AG09309 (cell line): ENCODE measurements at regions not wholly inside any gene's neighbourhood (a gene's known extent, or its start where the extent isn't known, plus 50 kb on each side); places are given as distances from the start of the nearest gene placed in this dataset.

Source experiments
- DNase-seq: peaks from one replicate; pipeline ENCODE4 v3.0.0-alpha.2; 2010; ENCODE audit warnings: low read depth
- H3K4me3 ChIP-seq: 2 replicates; pipeline ENCODE4 v1.5.1; 2011; ENCODE audit warnings: mild to moderate bottlenecking, low read depth, low read length, moderate library complexity; ENCODE audit not compliant: control insufficient read depth
- TF ChIP-seq, protein P1 (sequence below): IDR thresholded peaks from 2 replicates; pipeline ENCODE4 v1.5.1; 2011; ENCODE audit warnings: mild to moderate bottlenecking, low read depth, low read length, inconsistent platforms; ENCODE audit not compliant: insufficient read depth, control insufficient read depth; ENCODE audit errors: missing control alignments

DNA sequence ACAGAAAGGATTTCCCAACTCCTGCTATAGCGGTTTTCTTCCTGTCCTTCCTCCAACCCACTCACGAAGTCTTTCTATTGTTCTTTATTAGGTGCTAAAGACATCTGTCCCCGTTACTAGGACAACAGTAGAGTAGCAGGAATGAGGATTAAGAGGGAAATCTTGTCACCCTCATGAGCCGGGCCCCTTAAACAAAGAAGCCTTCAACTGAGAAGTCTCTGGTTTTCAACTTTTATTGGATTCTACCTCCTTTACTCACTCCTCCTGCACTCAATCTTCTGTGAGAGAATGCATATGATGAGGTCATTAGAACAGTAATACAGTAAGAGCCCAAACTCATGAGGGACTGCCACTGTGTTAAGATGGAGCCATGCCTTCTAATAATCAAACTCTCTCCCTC lies 206.3 kb downstream of the OMA1 start:
- TF ChIP-seq, protein P1, sequence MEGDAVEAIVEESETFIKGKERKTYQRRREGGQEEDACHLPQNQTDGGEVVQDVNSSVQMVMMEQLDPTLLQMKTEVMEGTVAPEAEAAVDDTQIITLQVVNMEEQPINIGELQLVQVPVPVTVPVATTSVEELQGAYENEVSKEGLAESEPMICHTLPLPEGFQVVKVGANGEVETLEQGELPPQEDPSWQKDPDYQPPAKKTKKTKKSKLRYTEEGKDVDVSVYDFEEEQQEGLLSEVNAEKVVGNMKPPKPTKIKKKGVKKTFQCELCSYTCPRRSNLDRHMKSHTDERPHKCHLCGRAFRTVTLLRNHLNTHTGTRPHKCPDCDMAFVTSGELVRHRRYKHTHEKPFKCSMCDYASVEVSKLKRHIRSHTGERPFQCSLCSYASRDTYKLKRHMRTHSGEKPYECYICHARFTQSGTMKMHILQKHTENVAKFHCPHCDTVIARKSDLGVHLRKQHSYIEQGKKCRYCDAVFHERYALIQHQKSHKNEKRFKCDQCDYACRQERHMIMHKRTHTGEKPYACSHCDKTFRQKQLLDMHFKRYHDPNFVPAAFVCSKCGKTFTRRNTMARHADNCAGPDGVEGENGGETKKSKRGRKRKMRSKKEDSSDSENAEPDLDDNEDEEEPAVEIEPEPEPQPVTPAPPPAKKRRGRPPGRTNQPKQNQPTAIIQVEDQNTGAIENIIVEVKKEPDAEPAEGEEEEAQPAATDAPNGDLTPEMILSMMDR: no peak
- no peak for DNase-seq
- no peak overlapping the region for H3K4me3 ChIP-seq

DNA sequence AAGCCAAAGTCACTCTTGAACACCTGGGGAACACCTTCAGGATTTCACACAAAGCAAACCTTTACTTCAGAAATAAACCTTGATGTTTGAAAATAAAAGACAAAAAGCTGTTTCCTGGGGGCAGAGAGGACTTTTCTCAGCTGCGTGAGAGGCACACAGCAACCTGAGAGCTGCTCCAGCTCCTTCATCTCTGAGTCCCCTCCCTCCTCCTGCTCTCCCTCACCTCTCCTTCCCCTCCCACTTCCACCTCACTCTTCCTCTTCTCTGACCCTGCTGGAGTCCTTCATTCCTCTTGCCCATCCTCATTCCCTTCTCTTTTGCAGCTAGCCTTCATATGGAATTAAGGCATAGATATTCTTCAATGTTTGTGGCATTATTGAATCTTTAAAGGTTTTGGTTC lies 208.4 kb downstream of the OMA1 start:
- H3K4me3 ChIP-seq: no peak overlapping the region
- DNase-seq: no peak
- TF ChIP-seq, protein P1: no peak

- no peak overlapping the region for H3K4me3 ChIP-seq
- TF ChIP-seq, protein P1: no peak
- DNase-seq: no peak
These were observed 213.0 kb downstream of the OMA1 start for GRCh38 chr1:58333511-58333910.

DNA sequence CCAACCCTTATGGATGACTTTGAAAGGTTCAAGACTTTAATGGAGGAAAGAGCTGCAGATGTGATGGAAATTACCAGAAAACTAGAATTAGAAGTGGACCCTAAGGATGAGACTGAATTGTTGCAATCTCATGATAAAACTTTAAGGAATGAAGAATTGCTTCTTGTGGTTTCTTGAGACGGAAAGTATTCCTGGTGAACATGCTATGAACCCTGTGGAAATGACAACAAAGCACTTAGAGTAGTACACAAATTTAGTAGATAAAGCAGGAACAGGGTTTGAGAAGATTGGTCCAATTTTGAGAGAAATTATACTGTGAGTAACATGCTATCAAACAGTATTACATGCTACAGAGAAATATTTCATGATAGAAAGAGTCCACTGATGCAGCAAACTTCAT lies 215.4 kb downstream of the OMA1 start:
- peak; percentile 48 for DNase-seq

DNA sequence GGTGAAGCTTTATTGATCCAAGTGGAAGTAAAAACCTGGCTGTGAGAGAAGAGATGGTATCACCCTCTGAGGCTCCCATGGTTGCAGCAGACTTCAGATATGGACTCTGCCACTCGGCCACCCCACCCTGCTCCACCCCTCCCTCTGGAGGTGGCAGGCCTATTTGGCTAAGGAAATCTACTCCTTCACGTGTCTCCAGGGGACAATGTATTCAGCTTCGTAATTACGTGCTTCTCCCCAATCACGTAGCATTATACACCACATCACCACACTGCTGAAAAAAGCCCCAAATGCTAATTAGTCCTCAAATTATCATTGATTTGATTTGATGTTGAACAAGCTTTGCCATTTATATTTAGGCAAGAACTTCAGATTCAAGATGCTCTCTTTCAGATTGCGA lies 220.7 kb downstream of the OMA1 start:
- no peak overlapping the region for H3K4me3 ChIP-seq
- DNase-seq: no peak
- TF ChIP-seq, protein P1: no peak

More for the DNA sequence above, 215.4 kb downstream of the OMA1 start:
- H3K4me3 ChIP-seq: no peak overlapping the region
- TF ChIP-seq, protein P1: no peak

GRCh38 chr1:58324558-58324957 lies 222.0 kb downstream of the OMA1 start:
- no peak for DNase-seq
- H3K4me3 ChIP-seq: no peak overlapping the region
- TF ChIP-seq, protein P1: no peak
